H9 (cell line): ENCODE measurements at regions not wholly inside any gene's neighbourhood (a gene's known extent, or its start where the extent isn't known, plus 50 kb on each side); places are given as distances from the start of the nearest gene placed in this dataset.

Source experiments
- DNase-seq: peaks from one replicate; pipeline ENCODE4 v3.0.0-alpha.2; 2017
- H2AFZ ChIP-seq: one replicate; pipeline ENCODE4 v1.6.1; 2013; ENCODE audit warnings: mild to moderate bottlenecking, low read length, control low read depth, moderate library complexity
- H2AK5ac ChIP-seq: 2 replicates; pipeline ENCODE4 v1.6.1; 2013; ENCODE audit warnings: low read length, control low read depth, mixed read lengths; ENCODE audit not compliant: insufficient read length
- H2BK120ac ChIP-seq: one replicate; pipeline ENCODE4 v1.6.1; 2013; ENCODE audit warnings: low read depth, mild to moderate bottlenecking, low read length, control low read depth, inconsistent platforms; ENCODE audit not compliant: poor library complexity, severe bottlenecking
- H2BK12ac ChIP-seq: 2 replicates; pipeline ENCODE4 v1.6.1; 2013; ENCODE audit warnings: low read length, control low read depth, mixed read lengths, low read depth; ENCODE audit not compliant: insufficient read length
- H2BK15ac ChIP-seq: 2 replicates; pipeline ENCODE4 v1.6.1; 2013; ENCODE audit warnings: low read depth, low read length, control low read depth
- H2BK20ac ChIP-seq: one replicate; pipeline ENCODE4 v1.6.1; 2013; ENCODE audit warnings: low read depth, mild to moderate bottlenecking, low read length, control low read depth, inconsistent platforms; ENCODE audit not compliant: poor library complexity, severe bottlenecking
- H2BK5ac ChIP-seq: 2 replicates; pipeline ENCODE4 v1.6.1; 2013; ENCODE audit warnings: low read length, control low read depth, mixed read lengths; ENCODE audit not compliant: insufficient read length
- H3K14ac ChIP-seq: 2 replicates; pipeline ENCODE4 v1.6.1; 2013; ENCODE audit warnings: low read length, control low read depth; ENCODE audit not compliant: insufficient read depth
- H3K18ac ChIP-seq: 2 replicates; pipeline ENCODE4 v1.6.1; 2013; ENCODE audit warnings: low read depth, mild to moderate bottlenecking, mixed read lengths, low read length, control low read depth; ENCODE audit not compliant: insufficient read length
- H3K23ac ChIP-seq: 2 replicates; pipeline ENCODE4 v1.6.1; 2013; ENCODE audit warnings: low read length, control low read depth, mixed read lengths, low read depth; ENCODE audit not compliant: insufficient read length
- H3K23me2 ChIP-seq: 2 replicates; pipeline ENCODE4 v1.6.1; 2013; ENCODE audit warnings: low read depth, mild to moderate bottlenecking, mixed read lengths, low read length, control low read depth; ENCODE audit not compliant: insufficient read length, poor library complexity, severe bottlenecking
- H3K27ac ChIP-seq: 2 replicates; pipeline ENCODE4 v1.5.1; 2013; ENCODE audit warnings: low read length, control low read depth, mixed read lengths, low read depth; ENCODE audit not compliant: insufficient read length
- H3K27me3 ChIP-seq: 2 replicates; pipeline ENCODE4 v1.6.1; 2013; ENCODE audit warnings: low read length, control low read depth, inconsistent platforms; ENCODE audit not compliant: insufficient read depth
- H3K4ac ChIP-seq: 2 replicates; pipeline ENCODE4 v1.6.1; 2013; ENCODE audit warnings: low read depth, mild to moderate bottlenecking, control low read depth, inconsistent platforms, low read length, moderate library complexity
- H3K4me1 ChIP-seq: 2 replicates; pipeline ENCODE4 v1.6.1; 2013; ENCODE audit warnings: low read length, control low read depth, inconsistent platforms; ENCODE audit not compliant: insufficient read depth
- H3K4me2 ChIP-seq: 2 replicates; pipeline ENCODE4 v1.6.1; 2013; ENCODE audit warnings: low read length, control low read depth, mixed read lengths; ENCODE audit not compliant: insufficient read length, insufficient read depth
- H3K56ac ChIP-seq: 2 replicates; pipeline ENCODE4 v1.6.1; 2013; ENCODE audit warnings: low read depth, mild to moderate bottlenecking, mixed read lengths, low read length, control low read depth; ENCODE audit not compliant: insufficient read length
- H3K79me1 ChIP-seq: 2 replicates; pipeline ENCODE4 v1.6.1; 2013; ENCODE audit warnings: low read depth, mild to moderate bottlenecking, moderate library complexity, low read length, control low read depth, inconsistent platforms; ENCODE audit not compliant: insufficient read depth, poor library complexity, severe bottlenecking
- H3K79me2 ChIP-seq: 2 replicates; pipeline ENCODE4 v1.6.1; 2013; ENCODE audit warnings: low read length, control low read depth, inconsistent platforms; ENCODE audit not compliant: insufficient read depth
- H3K9ac ChIP-seq: 2 replicates; pipeline ENCODE4 v1.6.1; 2013; ENCODE audit warnings: low read length, control low read depth, mixed read lengths; ENCODE audit not compliant: insufficient read length; ENCODE audit errors: extremely low read depth
- H3K9me3 ChIP-seq: one replicate; pipeline ENCODE4 v1.6.1; 2013; ENCODE audit warnings: low read depth, low read length, inconsistent platforms; ENCODE audit not compliant: control insufficient read depth
- H3T11ph ChIP-seq: one replicate; pipeline ENCODE4 v1.6.1; 2013; ENCODE audit warnings: mild to moderate bottlenecking, low read length, control low read depth, inconsistent platforms
- H4K20me1 ChIP-seq: one replicate; pipeline ENCODE4 v1.6.1; 2013; ENCODE audit not compliant: control insufficient read depth, insufficient read length, insufficient read depth
- H4K5ac ChIP-seq: 2 replicates; pipeline ENCODE4 v1.6.1; 2013; ENCODE audit warnings: low read depth, mild to moderate bottlenecking, mixed read lengths, low read length, control low read depth; ENCODE audit not compliant: insufficient read length
- H4K8ac ChIP-seq: replicated peaks from 2 replicates; pipeline ENCODE4 v1.6.1; 2013; ENCODE audit warnings: low read length, control low read depth, mixed read lengths, low read depth; ENCODE audit not compliant: insufficient read length
- H4K91ac ChIP-seq: 2 replicates; pipeline ENCODE4 v1.6.1; 2013; ENCODE audit warnings: low read depth, mild to moderate bottlenecking, moderate library complexity, mixed read lengths, low read length, control low read depth; ENCODE audit not compliant: insufficient read length
- H3K27ac Mint-ChIP-seq, 3 experiments: 2 replicates in 2 of 3; 3 replicates in 1 of 3; pipeline ENCODE4 v1.8.0; 2020 to 2021; ENCODE audit warnings: mixed read lengths in 3 of 3, mild to moderate bottlenecking in 1 of 3, moderate library complexity in 1 of 3
- H3K27me3 Mint-ChIP-seq: 2 replicates; pipeline ENCODE4 v1.8.0; 2021; ENCODE audit warnings: low read depth, mild to moderate bottlenecking, moderate library complexity, mixed read lengths
- H3K36me3 Mint-ChIP-seq, 3 experiments: 2 replicates in 2 of 3; 3 replicates in 1 of 3; pipeline ENCODE4 v1.8.0; 2020 to 2021; ENCODE audit warnings: low read depth in 3 of 3, mixed read lengths in 3 of 3; ENCODE audit not compliant: insufficient read depth in 1 of 3
- H3K4me1 Mint-ChIP-seq, 2 experiments: 2 replicates each; pipeline ENCODE4 v1.8.0; 2020; ENCODE audit warnings: mixed read lengths in 2 of 2
- H3K4me3 Mint-ChIP-seq, 2 experiments: 2 replicates in 1 of 2; 3 replicates in 1 of 2; pipeline ENCODE4 v1.8.0; 2020 to 2021; ENCODE audit warnings: mild to moderate bottlenecking in 2 of 2, mixed read lengths in 2 of 2, moderate library complexity in 1 of 2
- H3K9me3 Mint-ChIP-seq, 2 experiments: 2 replicates in 1 of 2; 3 replicates in 1 of 2; pipeline ENCODE4 v1.8.0; 2020; ENCODE audit warnings: mild to moderate bottlenecking in 2 of 2, mixed read lengths in 2 of 2, moderate library complexity in 1 of 2
- WGBS: extraction: QIAGEN DNeasy Blood & Tissue Kit; methylation state at CpG from one replicate; pipeline ENCODE4 v1.1.7; 2013; ENCODE audit warnings: missing lambda C conversion rate, low lambda C conversion rate, mixed read lengths; ENCODE audit not compliant: insufficient read length; ENCODE audit errors: extremely low coverage; 5-methylcytosine and 5-hydroxymethylcytosine counted together
- TF ChIP-seq, protein P1 (sequence below): fragments of 200-600 bp; sonication (generic); conservative IDR thresholded peaks from 3 replicates; pipeline ENCODE4 v1.8.0; 2021; ENCODE audit warnings: antibody characterized with exemption, mild to moderate bottlenecking

DNA sequence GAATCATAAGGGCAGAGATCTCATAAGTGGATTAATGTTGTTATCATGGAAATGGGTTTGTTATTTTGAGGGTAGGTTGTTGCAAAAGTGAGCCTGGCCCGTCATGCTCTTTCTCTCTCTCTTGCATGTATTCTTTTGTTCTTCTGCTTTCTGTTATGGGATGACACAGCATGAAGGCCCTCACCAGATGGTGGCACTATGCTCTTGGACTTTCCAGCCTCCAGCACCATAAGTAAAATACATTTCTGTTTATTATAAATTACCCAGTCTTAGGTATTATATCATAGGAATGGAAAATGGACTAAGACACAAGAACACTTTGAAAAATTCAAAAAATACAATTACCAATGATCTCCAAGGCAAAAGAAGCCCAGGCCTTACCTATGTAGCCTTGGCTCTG, 676.1 kb downstream of the PTPRU start:
- Mint-ChIP-seq H3K36me3 (peaks cover 0 to 11% (median 0%) of the 10 kb centered on the region in 3 experiments; a peak in 1 of 7 replicates), H3K4me1 (peaks cover 9 to 17% of the 10 kb centered on the region in 2 experiments), H3K9me3 (peaks cover 0 to 5% of the 10 kb centered on the region in 2 experiments; a peak in 2 of 5 replicates), H3K4me3 (no peak overlapping the region), H3K27ac (no peak overlapping the region), H3K27me3 (no peaks in the 10 kb centered on the region)
- Histone ChIP-seq H3K9me3 (no peaks in the 10 kb centered on the region), H3K23ac (no peak overlapping the region), H3K4ac (no peak overlapping the region), H3K27me3 (no peaks in the 10 kb centered on the region), H3K79me2 (no peaks in the 10 kb centered on the region), H3K56ac (no peak overlapping the region), H4K20me1 (no peaks in the 10 kb centered on the region), H3K14ac (no peak overlapping the region), H2BK5ac (no peak overlapping the region), H4K8ac (no peak overlapping the region), H3K23me2 (no peaks in the 10 kb centered on the region), H2BK20ac (no peak overlapping the region), H3K27ac (no peak overlapping the region), H2BK15ac (no peak overlapping the region), H2BK120ac (no peak overlapping the region), H3T11ph (no peak overlapping the region), H2BK12ac (no peak overlapping the region), H4K5ac (no peak overlapping the region), H2AFZ (no peak overlapping the region), H3K79me1 (no peaks in the 10 kb centered on the region), H3K4me2 (no peak overlapping the region), H3K4me1 (no peaks in the 10 kb centered on the region), H2AK5ac (no peak overlapping the region), H3K18ac (no peak overlapping the region), H4K91ac (no peak overlapping the region), H3K9ac (no peak overlapping the region)
- DNase-seq = no peak
- no CpG with 5 or more reads among the region's 1 CpG for WGBS
- TF ChIP-seq, protein P1, sequence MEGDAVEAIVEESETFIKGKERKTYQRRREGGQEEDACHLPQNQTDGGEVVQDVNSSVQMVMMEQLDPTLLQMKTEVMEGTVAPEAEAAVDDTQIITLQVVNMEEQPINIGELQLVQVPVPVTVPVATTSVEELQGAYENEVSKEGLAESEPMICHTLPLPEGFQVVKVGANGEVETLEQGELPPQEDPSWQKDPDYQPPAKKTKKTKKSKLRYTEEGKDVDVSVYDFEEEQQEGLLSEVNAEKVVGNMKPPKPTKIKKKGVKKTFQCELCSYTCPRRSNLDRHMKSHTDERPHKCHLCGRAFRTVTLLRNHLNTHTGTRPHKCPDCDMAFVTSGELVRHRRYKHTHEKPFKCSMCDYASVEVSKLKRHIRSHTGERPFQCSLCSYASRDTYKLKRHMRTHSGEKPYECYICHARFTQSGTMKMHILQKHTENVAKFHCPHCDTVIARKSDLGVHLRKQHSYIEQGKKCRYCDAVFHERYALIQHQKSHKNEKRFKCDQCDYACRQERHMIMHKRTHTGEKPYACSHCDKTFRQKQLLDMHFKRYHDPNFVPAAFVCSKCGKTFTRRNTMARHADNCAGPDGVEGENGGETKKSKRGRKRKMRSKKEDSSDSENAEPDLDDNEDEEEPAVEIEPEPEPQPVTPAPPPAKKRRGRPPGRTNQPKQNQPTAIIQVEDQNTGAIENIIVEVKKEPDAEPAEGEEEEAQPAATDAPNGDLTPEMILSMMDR = peak; percentile 55; the same call in 2 of the 3 replicates
